C4-2B (cell line): ENCODE measurements at regions not wholly inside any gene's neighbourhood (a gene's known extent, or its start where the extent isn't known, plus 50 kb on each side); places are given as distances from the start of the nearest gene placed in this dataset.

ENCODE experiments used
- H3K27ac ChIP-seq: fragments of 450-650 bp; 2 replicates; pipeline ENCODE4 v1.5.1; 2017
- ZFX ChIP-seq: fragments of 450-650 bp; IDR thresholded peaks from 2 replicates; pipeline ENCODE4 v1.6.1; 2017
- TF ChIP-seq, protein P1 (sequence below): fragments of 450-650 bp; conservative IDR thresholded peaks from 2 replicates; pipeline ENCODE4 v1.5.1; 2017; ENCODE audit warnings: mild to moderate bottlenecking

GRCh38 chr11:107116358-107116757, 98.1 kb upstream of the GUCY1A2 start:
- no peak for TF ChIP-seq ZFX
- TF ChIP-seq, protein P1, sequence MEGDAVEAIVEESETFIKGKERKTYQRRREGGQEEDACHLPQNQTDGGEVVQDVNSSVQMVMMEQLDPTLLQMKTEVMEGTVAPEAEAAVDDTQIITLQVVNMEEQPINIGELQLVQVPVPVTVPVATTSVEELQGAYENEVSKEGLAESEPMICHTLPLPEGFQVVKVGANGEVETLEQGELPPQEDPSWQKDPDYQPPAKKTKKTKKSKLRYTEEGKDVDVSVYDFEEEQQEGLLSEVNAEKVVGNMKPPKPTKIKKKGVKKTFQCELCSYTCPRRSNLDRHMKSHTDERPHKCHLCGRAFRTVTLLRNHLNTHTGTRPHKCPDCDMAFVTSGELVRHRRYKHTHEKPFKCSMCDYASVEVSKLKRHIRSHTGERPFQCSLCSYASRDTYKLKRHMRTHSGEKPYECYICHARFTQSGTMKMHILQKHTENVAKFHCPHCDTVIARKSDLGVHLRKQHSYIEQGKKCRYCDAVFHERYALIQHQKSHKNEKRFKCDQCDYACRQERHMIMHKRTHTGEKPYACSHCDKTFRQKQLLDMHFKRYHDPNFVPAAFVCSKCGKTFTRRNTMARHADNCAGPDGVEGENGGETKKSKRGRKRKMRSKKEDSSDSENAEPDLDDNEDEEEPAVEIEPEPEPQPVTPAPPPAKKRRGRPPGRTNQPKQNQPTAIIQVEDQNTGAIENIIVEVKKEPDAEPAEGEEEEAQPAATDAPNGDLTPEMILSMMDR: no peak
- H3K27ac ChIP-seq: no peak overlapping the region

DNA sequence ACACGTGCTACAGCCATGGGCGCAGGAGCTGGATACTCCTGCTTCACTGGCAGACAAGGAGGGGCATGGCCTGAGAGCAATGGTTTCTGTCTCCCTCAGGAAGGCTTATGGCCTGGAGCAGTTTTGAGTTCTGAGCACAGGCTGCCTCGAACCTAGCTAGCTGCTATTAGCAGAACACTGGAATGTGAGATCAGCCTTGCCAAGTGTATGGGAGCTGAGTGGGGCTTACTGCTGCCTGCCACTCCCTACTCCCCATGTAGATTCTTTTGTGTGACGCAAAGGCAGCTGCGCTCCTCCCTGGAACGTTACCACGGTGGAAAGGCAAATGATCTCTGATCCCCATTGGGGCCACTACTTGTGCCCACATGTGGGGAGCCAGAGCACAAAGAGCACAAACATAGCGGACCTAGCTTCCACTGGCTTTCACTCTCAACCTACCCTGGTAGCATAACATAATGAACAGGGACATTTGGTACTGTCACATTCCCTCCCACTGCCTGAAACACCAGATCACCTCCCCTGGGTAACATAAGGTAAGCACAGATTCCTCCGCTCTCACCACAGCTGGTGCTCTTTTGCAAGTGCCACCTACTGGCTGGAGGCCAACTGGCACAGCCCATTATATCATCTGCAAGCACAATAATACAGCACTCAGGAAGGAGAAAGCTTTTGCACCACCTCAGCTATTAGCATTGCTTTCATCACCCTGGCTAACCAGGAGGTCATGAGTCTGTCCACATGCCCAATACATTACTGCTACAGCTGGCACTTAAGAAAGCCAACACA, 84.6 kb upstream of the GUCY1A2 start:
- TF ChIP-seq ZFX: no peak
- no peak overlapping the region for H3K27ac ChIP-seq

GRCh38 chr11:107092667-107093066, 74.4 kb upstream of the GUCY1A2 start:
- no peak overlapping the region for H3K27ac ChIP-seq
- TF ChIP-seq, protein P1: no peak

DNA sequence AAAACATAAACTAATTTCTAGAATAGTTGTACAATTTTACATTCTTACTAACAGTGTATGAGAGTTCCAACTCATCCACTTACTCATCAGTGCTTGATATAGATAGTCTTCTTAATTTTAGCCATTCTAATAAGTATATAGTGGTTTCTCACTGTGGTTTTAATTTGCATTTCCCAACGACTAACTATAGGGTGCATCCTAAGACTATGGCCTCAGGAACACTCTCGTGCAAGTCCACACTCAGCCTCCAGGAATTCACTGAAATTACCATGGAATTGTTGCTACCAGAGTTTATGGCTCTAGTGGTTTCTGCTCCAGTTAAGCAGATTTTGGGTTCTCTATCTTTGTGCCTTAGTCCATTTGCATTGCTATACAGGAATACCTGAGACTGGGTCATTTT, 60.1 kb upstream of the GUCY1A2 start:
- no peak overlapping the region for H3K27ac ChIP-seq
- TF ChIP-seq, protein P1: peak; percentile 11; the same call in 1 of the 2 replicates
- no peak for TF ChIP-seq ZFX

DNA sequence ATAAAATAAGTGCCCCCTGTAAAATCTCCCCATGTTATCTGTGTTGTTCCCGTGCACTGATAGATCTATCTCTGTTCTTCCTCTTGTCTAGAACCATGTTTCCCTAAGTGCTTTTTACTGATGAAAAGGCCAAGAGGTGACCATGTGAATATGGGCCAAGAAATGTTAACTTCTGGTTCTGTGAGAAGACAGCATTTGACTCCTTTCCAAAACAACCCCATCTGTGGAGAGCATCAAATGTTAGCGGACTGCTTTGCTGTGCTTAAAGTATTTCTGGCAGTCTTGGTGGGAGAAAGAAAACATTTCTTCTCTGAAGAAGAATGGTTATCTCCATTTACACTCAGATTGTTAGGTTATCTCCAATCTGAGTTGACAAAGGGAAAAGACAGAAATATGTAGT, 58.6 kb upstream of the GUCY1A2 start:
- no peak overlapping the region for H3K27ac ChIP-seq
- TF ChIP-seq, protein P1: no peak
- TF ChIP-seq ZFX: no peak

DNA sequence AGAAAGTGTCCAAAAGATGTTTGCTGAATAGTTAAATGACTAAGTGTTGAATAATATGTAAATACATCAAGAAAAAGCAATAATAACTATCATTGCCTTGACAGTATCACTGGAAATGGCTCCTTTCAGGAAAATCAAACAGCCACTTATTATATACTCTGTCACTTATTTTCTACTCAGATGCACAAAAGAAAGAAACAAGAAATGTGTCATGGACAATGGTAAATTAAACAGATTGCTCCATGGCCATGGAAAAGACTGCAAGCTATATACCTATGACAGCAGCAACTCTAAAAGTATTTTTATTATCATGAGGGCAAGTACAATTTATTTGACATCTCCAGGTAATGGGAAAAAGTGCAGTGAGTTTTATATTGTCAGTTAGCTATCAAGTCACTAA, 52.9 kb upstream of the GUCY1A2 start:
- no peak for TF ChIP-seq ZFX
- TF ChIP-seq, protein P1: no peak
- H3K27ac ChIP-seq: no peak overlapping the region
